ENCODE measurements at regions not wholly inside any gene's neighbourhood (a gene's known extent, or its start where the extent isn't known, plus 50 kb on each side); places are given as distances from the start of the nearest gene placed in this dataset.

GRCh38 chr6:164195278-164195941 is 780.9 kb downstream of the QKI start:
- DNase-seq, result no peak

- DNase-seq, result no peak
Observed at GRCh38 chr6:164188861-164189260, 774.3 kb downstream of the QKI start.

- no peak for DNase-seq
Observed at GRCh38 chr6:164185471-164185871, 771.0 kb downstream of the QKI start.

GRCh38 chr6:164184410-164184809 is 769.9 kb downstream of the QKI start:
- no peak for DNase-seq

GRCh38 chr6:164183556-164184123 is 769.1 kb downstream of the QKI start:
- DNase-seq, result no peak

- DNase-seq, result no peak
Observed at GRCh38 chr6:164178679-164179332, 764.3 kb downstream of the QKI start.

- no peak for DNase-seq
Observed at GRCh38 chr6:164169355-164169754, 754.8 kb downstream of the QKI start.

GRCh38 chr6:164168595-164168994 is 754.1 kb downstream of the QKI start:
- DNase-seq, result no peak

- DNase-seq, result no peak
Observed at GRCh38 chr6:164167873-164168405, 753.4 kb downstream of the QKI start.

GRCh38 chr6:164166996-164167395 is 752.5 kb downstream of the QKI start:
- DNase-seq, result no peak

- no peak for DNase-seq
Observed at GRCh38 chr6:164166515-164166914, 752.0 kb downstream of the QKI start.

GRCh38 chr6:164164876-164165275 is 750.4 kb downstream of the QKI start:
- no peak for DNase-seq

GRCh38 chr6:164163239-164163638 is 748.7 kb downstream of the QKI start:
- DNase-seq, result no peak

- DNase-seq, result no peak
Observed at GRCh38 chr6:164159061-164159460, 744.5 kb downstream of the QKI start.

- no peak for DNase-seq
Observed at GRCh38 chr6:164154588-164154987, 740.1 kb downstream of the QKI start.

- DNase-seq, result no peak
Observed at GRCh38 chr6:164152611-164153010, 738.1 kb downstream of the QKI start.

GRCh38 chr6:164151161-164152120 is 736.9 kb downstream of the QKI start:
- DNase-seq, result peak; percentile 39

GRCh38 chr6:164150232-164150631 is 735.7 kb downstream of the QKI start:
- DNase-seq, result no peak

- no peak for DNase-seq
Observed at GRCh38 chr6:164148788-164149187, 734.3 kb downstream of the QKI start.

GRCh38 chr6:164144316-164144715 is 729.8 kb downstream of the QKI start:
- DNase-seq, result no peak

GRCh38 chr6:164142322-164142721 is 727.8 kb downstream of the QKI start:
- no peak for DNase-seq

GRCh38 chr6:164135511-164136132 is 721.1 kb downstream of the QKI start:
- DNase-seq, result no peak

GRCh38 chr6:164133095-164133494 is 718.6 kb downstream of the QKI start:
- DNase-seq, result no peak

All from right hindlimb (tissue), 1 donor.